Gastroesophageal sphincter (tissue), 3 donors: ENCODE measurements at regions not wholly inside any gene's neighbourhood (a gene's known extent, or its start where the extent isn't known, plus 50 kb on each side); places are given as distances from the start of the nearest gene placed in this dataset.

Source experiments
- CTCF ChIP-seq, 4 experiments: fragments of 200-600 bp in 2 of 4; fragments of 450-650 bp in 2 of 4; sonication (generic) in 1 of 4; IDR thresholded peaks; one replicate each; pipeline ENCODE4 v1.5.1; 2017 to 2019; ENCODE audit warnings: antibody characterized with exemption in 4 of 4, mild to moderate bottlenecking in 2 of 4, moderate library complexity in 2 of 4
- POLR2A ChIP-seq, 2 donors: fragments of 450-650 bp; IDR thresholded peaks; one replicate each; pipeline ENCODE4 v1.6.1; 2017; ENCODE audit warnings: antibody characterized with exemption in 2 of 2, mild to moderate bottlenecking in 2 of 2, moderate library complexity in 1 of 2

DNA sequence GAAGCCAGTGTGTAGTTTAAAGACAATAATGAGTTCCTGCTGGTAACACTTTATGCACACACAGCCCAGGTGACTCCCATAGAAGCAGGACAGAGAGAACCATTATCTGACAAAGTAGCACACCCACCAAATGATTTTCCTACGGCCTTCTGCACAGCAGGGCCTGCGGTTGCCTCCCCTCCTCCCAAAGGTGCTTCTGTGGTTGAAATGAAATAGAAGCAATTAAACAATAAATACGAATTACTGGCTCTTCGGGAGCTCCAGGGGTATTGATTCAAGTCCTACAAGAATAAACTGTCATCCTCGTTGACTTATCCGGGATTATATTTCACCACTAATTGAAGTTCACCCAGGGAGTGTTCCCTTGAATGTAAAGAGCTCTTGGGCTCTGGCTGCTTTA lies 172.1 kb downstream of the ACTR3B start:
- TF ChIP-seq CTCF (IDR thresholded peaks at IDR 0.05) (no peak), POLR2A (IDR thresholded peaks at IDR 0.05) (no peak)
